NCI-H1694 treated with DMSO at 0.1 percent for 48 hours (cell line): ENCODE measurements at regions not wholly inside any gene's neighbourhood (a gene's known extent, or its start where the extent isn't known, plus 50 kb on each side); places are given as distances from the start of the nearest gene placed in this dataset.
A peak's percentile ranks its signal among the peaks of the same experiment; 100 is the strongest.

ENCODE experiments used
- DNase-seq: peaks from one replicate; lab custom pipeline; 2025; lab: John Stamatoyannopoulos, UW

DNA sequence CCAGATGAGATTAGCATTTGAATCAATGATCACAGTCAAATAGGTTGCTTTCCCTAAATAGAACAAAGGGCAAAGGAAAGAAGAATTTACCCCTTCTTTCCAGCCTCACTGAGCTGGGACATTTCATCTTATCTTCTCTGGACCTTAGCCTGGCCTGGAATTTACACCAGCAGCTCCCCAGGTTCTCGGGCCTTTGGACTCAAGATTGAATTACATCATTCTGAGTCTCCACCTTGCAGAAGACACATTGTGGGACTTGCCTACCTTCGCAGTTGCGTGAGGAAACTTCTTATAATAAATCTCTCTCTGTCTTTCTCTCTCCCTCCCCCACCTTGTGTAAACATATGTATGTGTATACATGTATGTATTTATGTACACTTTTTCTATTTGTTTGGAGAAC lies 732.4 kb downstream of the IPMK start:
- no peak for DNase-seq

DNA sequence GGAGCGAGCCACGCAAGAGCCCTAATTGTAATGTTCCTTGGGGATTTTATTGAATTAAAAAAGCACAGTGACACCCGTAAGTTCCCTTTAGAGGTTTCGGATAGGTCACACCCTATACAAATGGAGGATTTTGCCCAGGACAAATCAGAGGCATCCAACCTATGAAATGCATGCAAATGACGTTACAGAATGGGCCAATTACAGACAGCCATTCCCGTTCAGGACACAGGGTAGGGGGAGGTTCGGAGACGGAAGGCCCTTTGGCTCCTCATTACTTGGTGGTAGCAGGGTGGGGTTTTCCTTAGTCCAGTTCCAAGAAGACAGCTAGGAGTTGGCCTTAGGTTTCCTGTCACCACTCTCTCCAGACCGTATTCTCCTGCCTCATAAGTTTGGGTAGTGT lies 754.1 kb downstream of the IPMK start:
- DNase-seq = no peak

DNA sequence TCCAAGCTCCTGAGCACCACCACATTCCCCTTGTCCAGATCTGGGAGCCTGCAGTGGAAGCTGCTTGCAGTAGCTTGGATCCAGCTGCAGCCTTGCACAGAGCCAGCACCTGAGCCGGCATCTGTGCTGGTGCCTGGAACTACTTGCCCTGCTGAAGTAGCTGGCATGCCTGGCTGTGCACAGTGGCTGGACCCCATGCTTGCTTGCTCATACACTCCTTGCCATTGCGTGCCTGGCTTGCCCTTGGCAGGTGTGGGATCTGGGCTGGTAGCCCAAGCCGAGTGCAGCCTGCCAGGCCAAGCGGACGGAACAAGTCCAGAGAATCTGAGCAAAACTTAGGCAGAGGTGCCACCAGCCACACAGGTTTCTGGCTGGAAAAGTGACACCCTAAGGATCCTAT lies 759.9 kb downstream of the IPMK start:
- no peak for DNase-seq

DNA sequence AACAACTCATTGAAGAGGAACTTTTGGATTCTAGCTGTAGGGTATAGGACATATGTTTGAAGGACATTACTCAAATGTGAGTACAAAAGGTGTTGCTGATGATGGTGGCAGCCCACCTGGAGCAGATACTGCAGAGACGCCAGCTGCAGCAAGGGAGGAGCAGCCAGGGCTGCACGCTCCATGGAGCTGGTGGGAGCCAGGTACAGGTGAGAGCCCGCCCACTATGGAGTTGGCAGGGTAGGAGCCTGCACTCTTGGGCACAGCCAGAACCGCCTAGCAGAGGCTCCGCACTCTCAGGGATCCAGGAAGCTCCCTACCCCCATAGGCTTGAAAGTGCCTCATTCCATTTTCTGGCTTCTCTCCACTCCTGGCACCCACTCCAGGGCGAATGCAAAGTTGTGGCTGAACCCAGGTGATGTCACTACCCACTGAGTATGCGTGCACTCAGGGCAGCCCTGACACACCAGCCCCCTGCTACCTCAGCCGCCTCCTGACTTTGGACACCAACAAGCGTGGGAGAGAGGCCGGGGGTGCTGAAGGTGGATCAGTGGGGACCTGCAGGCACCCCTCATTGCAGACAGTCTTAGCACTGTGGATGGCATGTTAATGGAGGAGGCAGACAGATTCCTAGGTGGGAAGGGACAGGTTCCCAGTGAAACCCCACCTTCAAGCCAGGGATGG lies 761.1 kb downstream of the IPMK start:
- DNase-seq = no peak

DNA sequence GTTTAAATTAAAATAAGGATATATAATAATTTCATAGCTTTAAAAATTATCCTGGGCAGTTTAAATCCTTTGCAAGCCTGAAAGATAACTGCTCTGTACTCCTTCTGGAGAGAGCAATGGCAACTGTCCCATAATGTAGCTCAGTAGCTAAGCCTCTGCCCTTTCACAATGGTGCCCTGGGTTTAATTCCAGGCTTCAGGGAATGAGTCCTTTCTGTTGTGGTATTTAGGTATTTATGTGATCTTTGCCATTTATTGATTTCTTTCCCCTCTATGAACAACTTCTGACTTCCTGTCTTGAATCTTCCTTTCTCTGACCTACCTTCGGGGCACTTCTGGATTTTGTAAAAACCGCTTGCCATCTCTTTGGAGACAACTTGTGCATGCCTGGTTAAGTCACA lies 773.2 kb downstream of the IPMK start:
- DNase-seq = no peak

DNA sequence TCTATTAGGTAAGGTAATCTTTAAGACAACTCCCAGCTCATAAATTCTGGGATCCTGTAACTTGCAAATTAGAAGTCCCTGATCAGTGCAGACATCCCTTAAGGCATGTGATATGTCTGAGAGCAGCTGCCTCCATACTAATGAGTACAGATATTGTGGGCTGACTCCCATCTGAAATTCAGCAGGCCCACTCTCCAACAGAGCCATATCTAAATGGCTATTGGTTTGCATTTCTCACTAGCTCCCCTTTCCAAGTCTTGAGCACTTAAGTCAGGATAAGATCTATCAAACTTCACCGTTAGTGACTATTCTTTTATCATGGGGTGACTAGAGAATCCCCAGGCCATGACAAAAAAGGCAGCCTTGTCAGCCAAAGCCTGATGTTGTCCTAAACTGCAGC lies 785.4 kb downstream of the IPMK start:
- no peak for DNase-seq

DNA sequence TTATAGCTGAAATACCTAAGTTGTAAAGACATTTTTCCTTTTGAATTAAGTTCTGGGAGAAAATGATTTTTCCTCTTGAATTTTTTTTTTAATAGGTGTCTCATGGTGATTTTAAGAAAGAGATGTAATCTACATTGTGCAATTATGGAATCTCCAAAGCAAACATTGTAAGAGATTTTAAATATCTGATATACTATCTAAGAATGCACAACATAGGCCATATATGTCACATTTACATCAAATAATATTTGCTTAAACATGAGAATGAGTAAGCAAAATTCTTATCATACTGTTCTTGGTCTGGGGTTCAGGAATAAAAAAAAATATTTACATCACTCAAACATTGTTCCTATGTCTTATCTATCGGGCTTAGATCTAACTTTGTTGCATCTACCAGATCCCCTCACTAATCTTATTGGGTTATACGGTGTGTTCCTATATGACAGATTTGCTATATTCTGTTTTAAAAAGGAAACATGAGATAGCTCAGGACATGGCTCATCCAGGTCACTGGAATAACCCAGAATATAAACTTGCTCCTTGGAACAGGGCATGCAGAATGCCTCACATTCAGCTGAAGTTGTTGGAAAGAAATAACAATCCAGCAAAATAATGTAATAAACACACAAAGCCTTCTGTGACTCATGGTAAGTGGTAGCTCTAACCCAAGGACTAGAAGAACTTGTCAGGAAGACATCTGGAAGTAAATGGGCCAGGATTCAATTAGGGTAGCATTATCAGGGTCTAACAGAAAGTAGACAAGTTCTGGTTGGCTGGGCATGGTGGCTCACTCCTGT lies 794.7 kb downstream of the IPMK start:
- DNase-seq = no peak

DNA sequence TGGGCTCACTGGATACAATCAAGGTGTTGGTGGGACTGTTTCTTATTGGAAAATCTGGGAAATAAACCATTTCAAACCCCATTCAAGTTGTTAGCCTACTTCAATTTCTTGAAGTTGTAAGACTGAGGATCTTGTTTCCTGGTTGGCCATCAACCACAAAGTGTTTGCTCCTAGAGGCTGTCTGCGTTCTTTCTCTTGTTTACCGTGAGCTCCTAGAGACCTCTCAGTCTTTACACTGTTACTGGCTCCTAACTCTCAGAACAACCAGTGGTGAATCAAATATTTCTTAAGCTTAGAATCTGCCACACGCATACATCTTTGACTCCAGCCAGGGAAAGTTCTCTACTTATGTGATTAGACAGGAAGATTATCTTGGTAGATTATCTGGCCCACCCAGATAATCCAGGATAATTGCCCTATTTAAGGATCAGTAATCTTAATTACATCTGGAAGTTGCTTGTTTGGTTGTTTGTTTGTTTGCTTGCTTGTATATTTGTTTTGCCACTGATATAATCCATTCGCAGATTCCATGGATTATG lies 798.7 kb downstream of the IPMK start:
- DNase-seq = no peak

DNA sequence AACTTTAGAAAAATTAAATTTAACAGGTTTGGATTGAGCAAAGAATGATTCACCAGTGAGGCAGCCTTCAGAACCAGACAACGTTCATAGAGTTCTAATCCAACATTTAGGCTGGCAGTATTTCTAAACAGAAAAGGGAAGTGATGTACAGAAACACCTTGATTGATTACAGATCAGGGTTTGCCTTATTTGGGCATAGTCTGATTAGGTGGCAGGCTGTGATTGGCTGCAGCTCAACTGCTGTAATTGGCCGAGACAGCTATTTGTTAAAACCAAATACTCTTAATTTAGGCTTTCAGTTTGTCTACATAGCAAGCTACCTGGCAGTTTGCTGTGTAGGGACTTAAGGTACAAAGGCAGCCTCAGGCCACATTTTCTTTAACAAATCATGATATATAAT lies 802.5 kb downstream of the IPMK start:
- no peak for DNase-seq

DNA sequence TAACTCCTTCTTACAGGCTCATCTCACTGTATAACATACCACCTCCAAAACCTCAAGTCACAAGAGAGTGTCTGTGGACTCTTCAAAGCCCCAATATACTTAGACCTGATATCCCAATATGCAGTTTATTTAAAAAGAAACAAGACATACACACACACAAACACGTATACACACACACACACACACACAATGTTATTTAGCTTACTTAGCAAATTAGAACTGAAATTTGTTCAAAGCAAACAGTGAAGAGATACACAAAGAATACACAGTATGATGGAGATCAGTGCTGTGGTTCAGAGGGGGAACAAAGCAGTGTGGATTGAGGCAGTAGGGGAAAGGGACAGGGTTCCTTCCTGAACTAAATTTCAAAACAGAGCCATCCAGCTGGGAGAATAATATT lies 807.2 kb downstream of the IPMK start:
- no peak for DNase-seq

DNA sequence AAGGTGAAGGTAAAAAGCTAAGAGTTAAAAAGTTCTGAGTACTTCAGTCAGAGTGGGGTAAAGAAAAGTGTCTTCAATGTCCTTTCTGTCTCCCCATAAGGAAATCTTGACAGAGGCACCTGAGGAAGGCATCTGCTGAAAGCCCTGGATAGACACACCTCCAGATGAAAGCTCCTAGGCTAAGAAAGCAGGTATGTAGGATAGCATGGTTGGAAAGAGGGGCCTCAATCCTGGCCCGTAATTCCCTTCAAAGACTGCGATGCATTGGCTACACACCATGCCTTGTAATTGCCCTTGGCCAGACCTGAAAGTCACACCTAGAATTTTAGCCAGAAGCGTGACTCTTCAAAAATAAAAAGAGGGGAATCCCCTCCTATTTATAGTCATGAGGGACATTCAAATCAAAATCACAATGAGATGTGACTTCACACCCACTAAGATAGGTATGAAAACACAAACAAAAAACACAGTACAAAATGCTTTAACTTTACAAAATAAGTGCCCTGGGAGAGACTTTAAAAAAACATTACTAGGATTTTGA lies 809.7 kb downstream of the IPMK start:
- DNase-seq = no peak

DNA sequence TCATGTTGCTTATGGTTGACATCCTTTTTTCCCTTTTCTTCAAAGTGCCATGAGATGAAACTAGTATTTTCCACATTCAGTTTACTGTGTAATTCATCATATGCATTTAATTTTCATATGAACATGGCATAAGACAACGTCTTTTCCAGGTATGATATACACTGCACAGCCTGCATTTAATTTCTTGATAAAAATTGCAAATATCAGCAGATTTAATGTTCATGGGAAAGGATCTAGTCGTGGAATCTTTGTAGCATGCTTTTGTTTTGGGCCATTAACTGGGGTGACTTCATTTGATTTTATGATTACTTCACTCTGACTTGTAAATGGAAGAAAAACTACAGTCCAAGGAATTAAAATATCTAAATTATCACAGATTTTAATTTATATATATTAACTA lies 837.3 kb downstream of the IPMK start:
- DNase-seq = no peak

DNA sequence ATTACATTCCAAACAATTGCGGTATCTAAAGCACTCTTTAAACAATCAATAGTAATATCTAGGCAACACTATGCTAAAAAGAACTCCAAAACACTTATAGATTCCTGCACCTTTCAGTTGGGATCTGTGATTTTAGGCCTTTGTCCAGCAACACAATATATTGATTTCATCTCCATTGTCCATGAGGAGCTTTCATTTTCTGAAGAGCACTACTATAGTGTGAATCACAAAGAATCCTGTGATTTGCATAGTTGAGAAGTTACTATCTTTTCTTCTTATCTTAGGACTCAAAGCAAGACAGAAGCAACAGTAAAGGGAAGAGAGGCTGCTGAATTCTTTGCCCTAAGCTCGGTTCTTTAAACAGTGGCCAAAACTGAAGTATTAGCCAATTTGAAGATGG lies 846.8 kb downstream of the IPMK start:
- no peak for DNase-seq

DNA sequence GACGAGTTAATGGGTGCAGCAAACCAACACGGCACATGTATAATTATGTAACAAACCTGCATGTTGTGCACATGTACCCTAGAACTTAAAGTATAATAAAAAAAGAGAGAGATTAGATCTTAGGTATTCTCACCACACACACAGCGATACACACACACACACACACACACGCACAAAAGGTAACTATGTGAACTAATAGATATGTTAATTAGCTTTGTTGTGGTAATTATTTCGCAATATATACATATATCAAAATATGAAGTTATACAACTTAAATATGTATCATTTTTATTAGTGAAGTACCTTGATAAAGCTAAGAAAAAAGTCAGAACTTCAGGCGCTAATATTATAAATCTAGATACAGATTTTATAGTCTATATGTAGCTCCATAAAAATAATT lies 849.2 kb downstream of the IPMK start:
- DNase-seq = no peak

DNA sequence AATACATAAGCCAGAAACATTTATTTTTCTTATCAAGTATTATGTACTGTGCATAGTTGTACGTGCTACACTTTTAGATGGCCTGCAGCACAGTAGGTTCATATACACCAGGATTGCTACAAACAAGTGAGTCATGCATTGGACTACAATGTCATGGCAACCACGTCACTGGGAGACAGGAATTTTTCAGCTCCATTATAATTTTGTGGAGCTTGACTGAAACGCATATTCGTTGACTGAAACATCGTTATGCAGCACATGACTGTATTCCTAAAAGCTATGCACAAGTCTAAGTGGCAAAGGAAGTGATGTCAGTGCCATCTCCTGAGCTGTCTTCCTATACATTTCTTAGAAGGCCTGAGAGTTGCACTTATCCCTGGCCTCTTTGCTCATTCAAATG lies 871.8 kb downstream of the IPMK start:
- DNase-seq = no peak

DNA sequence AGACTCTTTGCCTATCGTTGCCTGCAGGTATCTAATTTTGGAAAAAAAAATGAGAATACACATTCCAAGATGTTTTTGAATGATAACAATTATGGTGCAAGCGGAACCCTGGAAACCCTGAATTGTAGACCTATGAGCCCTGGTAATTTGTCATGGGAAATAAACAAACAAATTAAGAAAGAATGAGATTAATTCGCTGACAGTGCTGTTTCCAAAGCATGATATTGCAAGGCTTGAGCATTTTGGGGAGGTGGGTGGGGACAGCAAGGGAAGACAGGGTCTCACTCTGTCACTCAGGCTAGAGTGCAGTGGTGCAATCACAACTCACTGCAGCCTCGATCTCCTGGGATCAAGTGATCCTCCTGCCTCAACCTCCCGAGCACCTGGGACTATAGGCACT lies 900.3 kb downstream of the IPMK start:
- no peak for DNase-seq

DNA sequence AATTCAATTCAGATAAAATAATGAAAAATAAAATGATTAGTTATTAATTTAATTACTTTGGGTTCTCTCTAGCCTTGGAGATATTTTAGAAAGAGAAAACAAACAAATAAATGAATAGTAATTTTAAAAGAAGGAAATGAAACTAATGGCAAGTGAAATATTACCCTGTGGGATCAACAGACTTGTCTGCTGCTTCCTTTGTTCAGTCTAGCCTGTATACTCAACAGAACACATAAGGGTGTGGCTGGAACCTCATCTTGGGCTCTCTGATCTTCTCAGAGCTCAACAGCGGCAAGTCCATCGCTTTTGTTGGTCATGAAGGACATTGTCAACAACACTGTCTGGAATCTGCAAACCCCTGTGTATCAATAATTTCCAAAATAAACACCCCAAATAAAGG lies 904.9 kb downstream of the IPMK start:
- no peak for DNase-seq

DNA sequence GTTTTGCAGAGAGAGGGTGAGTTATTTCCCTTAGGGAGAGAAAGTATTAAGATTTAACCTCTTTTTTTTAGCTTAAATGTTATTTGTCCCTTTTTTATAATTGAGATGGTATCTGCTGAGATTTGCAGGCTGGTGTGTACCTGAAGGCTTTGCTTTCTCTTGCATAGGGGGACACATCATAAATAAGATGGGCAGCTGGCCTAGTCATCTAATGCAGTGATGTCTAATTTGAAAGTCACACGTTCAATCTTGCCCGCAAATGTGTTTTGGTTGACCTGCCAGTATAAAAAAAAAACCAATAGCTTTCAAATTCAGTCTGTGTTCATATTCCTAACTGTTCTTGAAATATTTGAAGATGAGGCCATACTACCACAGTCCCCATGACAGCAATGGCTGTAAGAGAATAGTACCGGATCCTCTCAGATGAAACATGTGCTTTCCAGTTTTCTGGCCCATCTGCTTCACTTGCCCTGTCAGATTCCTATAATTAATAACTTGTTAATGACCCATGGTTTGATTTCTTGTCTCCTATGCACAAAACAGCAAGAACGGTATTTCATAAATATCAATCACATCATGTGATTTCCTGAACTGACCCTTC lies 914.2 kb downstream of the IPMK start:
- no peak for DNase-seq

DNA sequence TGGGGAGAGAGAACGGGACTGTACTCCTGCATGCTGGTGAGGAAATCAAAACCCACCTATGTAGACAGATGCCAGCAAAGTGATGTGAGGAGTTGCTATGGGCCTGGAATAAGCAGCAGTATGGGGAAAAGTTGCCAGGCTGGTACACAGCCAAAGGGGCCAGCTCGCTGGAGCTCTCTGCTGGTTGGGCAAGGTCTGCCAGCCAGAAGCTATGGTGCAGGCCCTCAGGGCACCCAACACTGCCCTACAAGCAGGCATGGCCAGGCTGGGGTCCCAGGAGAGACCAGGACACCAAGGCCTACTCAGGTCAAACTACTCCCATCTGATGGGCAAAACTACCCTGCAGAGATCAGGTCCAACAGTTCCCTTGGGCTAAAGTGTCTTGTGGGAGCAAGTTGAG lies 916.6 kb downstream of the IPMK start:
- no peak for DNase-seq

DNA sequence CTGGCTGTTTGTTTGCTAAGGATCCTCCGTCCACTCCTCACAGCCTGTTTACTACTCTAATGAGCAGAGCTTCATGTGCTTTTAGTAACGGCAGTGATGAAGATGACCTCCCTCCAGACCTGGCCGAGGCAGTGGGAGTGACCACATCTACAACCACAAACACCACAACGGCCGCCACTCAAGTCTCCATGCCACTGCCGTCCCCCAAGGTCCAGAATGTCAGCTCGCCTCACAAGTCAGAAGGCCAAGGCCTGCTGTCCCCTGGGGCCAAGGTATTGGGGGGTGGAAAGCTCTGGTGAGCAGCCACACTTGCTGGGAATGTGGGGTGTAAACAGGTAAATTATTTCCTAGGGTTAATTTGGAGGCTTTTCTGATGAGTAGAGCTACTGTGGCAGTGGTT lies 926.4 kb downstream of the IPMK start:
- no peak for DNase-seq

DNA sequence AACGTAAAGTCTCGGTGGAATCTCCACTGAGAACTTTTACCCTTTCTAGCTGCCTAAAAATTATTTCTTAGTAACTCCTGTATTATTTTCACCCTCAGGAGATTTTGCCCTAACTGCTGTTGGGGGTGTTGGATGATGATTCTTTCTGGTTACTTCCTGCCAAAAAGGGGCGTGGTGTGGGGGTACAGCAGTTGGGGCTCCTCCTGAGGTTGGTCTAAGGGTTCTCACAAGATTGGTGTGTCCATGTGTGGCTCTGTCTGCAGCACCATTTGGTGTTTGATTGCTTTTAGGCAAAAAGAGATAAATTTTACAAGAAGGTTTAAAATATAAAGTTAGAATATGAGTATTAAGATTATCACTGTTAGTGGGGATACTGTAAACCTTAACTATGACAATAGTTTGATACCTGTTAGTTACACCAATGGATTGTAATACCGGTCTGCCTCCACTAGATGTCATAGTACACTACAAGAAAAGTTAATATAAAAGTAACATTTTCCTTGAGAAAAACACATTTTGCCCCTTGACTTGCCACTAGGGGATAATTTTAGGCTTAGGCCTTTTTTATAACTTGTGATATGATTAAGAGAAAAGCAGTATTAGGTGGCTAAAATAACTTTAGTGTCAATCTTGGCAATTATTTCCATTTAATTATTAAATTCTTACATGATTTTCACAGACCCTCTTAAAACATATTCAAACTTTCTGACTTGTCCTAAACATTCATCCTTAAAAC lies 928.7 kb downstream of the IPMK start:
- DNase-seq = peak; percentile 13

DNA sequence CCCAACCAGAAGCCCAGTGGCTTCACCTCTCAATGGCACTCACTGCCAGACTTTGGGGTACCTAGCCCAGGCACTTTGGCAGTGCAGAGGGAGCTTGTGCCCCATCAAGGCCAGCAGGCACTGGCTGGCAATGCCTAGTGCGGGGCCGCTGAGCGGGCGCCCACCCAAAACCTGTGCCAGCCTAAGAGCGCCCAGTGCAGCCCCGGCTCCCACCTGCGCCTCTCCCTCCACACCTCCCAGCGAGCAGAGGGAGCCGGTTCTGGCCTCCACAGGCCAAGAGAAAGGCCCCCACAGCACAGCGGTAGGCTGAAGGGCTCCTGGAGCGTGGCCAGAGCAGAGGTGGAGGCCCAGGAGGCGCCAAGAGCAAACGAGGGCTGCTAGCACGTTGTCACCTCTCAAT lies 930.8 kb downstream of the IPMK start:
- no peak for DNase-seq
